Left ventricle myocardium superior (tissue), 1 donor: ENCODE measurements at regions not wholly inside any gene's neighbourhood (a gene's known extent, or its start where the extent isn't known, plus 50 kb on each side); places are given as distances from the start of the nearest gene placed in this dataset.
"Not testable (repeated sequence)": the region's sequence is repeated elsewhere in the genome, so short reads cannot be mapped to it uniquely, and the experiment has no call there.

Experiments used
- ATAC-seq: fragments of 200-7000 bp; cut with Tn5 transposase; one replicate; pipeline ENCODE4 v1.9.1; 2020; ENCODE audit warnings: mild to moderate bottlenecking, moderate library complexity
- DNase-seq: peaks from one replicate; pipeline ENCODE4 v3.0.0-alpha.2; 2020
- intact Hi-C: fragments of 100-400 bp; cut with micrococcal nuclease; formaldehyde crosslinking; loops from one replicate; pipeline ENCODE4 v1.11.0; 2022
- donor health status: DM: no; HTN: yes; CAD: no; lungs with severe emphysema.

DNA sequence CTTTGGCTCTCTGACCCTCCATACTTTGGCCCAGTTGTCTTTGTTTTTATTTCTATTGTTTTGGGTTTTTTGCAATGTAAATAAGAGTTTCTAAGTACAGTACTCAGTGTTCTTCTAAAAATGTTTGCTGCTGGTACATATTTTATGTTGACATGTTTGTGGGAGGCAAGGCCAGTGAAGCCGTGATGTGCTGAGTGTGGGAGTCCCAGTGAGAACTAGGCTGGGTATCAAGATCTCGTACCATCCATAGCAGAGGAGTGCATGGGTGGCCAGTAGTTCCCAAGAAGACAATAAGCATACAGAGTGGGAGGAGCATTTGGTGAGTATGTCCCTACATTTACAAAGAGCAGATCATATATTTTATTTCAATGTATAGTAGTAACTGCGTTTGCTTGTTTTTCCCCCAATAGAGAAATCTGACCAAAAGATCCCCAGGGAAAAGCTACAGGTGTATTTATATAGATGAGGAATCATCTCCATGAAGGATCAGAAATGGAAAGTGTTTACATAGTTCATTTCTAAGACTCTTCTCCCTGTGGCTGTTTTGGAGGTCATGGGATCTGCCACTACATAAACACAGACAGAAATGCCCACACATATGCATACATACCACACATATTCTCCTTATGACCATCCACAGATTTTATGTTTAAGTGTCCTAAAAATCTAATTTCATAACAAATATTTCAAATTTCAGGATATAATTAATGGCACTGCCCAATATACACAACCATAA, 285.9 kb downstream of the ALDH8A1 start:
- intact Hi-C loops: no loop called here
- ATAC-seq: no peak
- DNase-seq: no peak

DNA sequence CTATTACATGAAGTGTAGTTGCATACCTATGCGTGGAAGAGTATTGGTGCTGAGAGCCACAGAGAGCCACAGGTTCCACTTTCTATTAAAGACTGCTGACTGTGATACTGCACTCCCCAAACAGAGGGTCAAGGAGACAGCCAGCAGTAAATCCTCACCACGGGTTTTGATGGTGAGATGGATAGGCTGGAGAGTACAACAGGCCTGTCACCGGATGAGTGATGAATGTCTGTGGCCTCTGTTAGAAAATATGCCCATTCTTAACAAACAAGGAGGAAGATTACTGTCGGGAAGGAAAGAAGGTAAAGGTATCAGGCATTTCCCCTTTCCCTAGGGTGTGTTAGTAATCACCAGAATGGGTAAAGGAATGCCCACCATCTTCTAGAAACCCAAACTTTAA, 286.5 kb downstream of the ALDH8A1 start:
- ATAC-seq (no peak), DNase-seq (no peak)
- intact Hi-C loops: no loop called here

DNA sequence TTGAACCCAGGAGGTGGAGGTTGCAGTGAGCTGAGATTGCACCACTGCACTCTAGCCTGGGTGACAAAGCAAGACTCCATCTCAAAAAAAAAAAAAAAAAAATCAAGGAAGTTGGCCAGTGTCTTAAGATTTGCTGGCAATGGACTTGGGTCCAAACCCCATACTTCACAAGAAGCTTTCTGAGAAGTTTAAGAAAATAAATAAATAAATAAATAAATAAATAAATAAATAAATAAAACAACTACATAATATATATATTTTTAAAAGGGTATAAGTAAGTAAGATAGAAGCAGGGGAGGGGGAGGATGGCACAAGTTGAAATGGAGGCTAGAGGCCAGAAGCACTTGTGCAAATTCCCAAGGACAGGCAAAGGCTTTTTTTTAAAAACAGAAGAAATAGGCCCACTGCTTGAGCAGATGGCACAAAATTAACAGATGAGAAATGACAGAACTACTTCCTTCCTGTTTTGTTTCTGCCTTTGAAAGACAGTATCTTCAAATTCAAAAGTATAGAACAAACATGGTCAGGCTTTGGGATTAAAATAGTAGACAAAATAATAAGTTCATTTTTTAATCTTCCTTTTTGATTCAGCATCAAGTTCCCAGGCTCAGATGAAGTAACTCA, 287.7 kb downstream of the ALDH8A1 start:
- no peak for ATAC-seq
- intact Hi-C loops: no loop called here
- no peak for DNase-seq

DNA sequence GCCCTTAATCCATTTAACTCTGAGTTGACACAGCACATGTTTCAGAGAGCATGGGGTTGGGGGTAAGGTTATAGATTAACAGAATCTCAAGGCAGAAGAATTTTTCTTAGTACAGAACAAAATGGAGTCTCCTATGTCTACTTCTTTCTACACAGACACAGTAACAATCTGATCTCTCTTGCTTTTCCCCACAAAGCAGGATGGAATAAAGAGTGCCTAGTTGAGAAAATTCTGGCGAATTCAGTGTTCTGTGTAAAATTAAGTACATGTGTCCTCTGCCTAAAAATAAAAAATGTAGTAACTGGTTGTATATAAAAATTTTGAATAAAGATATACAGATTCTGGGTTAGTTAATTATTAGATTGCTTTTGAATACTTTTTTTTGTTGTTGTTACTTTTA, 290.0 kb downstream of the ALDH8A1 start:
- ATAC-seq, DNase-seq, intact Hi-C loops: not testable (repeated sequence)

DNA sequence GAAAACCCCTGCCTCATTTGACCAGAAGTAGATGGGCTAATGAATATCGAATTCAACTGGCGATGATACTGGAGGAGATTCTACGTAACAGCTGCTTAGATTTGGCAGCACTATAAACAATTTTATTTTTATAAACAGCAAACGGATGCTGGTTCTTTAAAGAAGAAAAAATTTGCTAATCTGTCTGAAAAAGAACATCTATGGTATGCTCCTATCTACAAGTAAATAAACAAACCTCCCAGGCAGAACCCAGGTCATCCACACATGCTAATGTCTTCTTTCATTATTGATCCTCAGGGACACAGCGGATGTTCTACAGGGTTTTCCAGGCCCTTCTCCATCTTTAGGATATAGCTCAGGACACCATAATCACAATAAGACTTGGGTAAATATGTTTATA, 291.3 kb downstream of the ALDH8A1 start:
- no peak for ATAC-seq

DNA sequence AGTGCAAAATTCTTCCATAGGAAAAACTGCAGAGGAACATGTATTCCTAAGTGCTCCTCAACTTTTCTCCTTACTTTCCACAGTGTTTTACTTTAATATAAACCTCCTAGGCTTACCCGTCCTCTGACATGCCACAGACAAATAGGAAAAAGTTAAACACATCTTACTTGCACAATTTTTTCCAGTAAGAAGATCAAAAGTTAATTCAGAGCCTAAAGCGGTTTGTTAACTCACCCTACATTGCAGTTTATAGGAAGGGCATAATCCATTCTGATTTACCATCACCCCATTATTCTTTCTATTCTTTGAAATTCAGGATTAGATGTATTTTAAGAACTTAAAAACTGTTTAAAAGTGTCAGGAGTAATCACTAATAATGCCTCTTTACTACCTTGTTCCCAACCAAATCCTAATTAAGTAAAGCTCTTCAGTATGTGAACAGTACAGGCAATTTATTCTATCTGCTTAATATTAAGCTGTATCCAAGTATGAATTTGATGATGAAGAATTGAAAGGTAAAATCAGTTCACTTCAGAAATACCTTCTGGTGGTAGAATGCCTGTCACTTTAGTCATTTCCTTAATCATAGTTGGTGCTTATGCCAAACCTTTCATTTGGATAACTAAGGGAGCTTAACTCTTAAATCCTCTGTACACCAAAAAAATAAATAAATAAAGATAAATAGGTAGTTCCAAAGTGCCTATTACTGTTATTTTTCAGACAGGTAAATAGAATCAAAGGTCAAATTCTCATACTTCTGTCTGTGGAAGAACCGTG, 292.0 kb downstream of the ALDH8A1 start:
- ATAC-seq: no peak

More for the DNA sequence above, 291.3 kb downstream of the ALDH8A1 start:
- DNase-seq: no peak
- intact Hi-C loops: no loop called here

DNA sequence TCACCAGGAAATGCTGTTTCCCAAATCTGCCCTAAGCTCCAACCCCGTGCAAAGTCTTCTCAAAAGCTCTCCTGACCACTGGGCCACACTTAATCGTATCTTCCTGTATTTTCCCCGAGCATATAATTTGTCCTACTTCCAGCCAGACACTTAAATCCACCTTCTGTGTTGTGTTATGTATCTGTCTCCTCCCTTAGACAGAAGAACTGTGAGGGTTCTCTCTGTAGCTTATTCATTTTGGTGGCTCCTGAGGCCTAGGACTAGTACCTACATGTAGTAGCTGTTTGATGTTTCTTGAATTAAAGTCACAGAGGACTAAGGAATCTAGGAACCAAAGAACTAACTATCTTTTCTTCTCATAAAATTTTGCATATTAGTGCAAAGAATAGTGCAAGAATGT, 292.6 kb downstream of the ALDH8A1 start:
- intact Hi-C loops: no loop called here
- no peak for DNase-seq

More for the DNA sequence above, 292.0 kb downstream of the ALDH8A1 start:
- DNase-seq: no peak
- intact Hi-C loops: no loop called here

DNA sequence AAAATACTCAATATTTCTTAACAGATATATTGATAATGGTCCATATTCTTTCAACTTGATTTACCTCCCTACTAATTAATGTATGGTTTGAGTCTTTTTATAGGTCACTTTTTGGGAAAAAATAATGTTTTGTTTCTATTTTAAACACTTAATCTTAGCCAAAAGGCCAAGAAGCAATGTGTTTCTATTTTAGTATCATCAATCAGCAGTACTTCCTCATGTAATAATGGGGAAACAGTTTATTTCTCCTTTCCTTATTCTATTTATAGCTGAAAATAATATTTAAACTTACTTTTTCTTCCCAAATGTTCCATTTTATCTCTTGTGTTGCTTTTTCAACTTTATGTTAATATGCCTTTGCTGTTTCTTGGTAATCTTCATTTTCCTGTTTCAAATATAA, 295.1 kb downstream of the ALDH8A1 start:
- no peak for DNase-seq
- ATAC-seq: no peak
- intact Hi-C loops: no loop called here

More for the DNA sequence above, 292.6 kb downstream of the ALDH8A1 start:
- no peak for ATAC-seq

DNA sequence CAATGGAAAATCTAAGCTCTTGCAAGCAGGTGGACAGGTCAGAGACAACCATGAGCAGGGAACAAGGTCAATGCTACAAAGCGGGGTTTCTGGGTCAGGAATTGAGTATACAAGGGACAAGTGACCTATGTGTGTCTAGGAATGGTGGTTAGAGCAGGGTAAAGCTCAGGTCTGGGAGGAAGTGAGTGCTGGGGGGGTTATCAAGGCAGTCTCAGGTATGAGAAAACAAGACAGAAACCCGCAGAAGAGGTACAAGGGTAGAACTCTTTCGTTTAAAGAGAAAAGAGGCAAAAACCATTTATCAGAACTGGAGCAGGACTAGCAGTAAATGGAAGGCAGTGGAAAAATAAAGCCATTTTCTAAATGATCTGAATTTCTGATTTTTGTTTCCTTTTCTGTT, 298.4 kb downstream of the ALDH8A1 start:
- intact Hi-C loops: no loop called here
- DNase-seq (no peak), ATAC-seq (no peak)

DNA sequence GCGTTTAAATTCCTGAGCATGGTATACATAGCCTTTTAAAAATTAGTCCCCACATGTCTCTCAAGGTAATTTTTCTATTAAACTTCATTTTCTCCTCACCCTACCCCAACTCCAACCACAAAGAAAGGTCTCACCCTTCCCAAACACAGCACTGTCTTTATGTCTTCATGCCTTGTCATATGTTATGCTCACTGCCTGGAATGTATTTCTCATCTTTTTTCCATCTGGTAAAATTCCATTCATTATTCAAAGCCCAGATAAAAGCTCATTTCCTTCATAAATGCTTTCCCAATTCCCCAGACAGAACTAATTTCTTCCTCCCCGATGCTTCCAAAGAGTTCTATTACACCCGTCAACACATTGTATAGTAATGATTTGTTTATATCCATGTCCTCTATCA, 302.0 kb downstream of the ALDH8A1 start:
- intact Hi-C loops: loop anchor here (10.0 kb wide), 1 partner anchor 167 kb away; no protein-coding TSS in a partner anchor
- no peak for DNase-seq
- no peak for ATAC-seq

DNA sequence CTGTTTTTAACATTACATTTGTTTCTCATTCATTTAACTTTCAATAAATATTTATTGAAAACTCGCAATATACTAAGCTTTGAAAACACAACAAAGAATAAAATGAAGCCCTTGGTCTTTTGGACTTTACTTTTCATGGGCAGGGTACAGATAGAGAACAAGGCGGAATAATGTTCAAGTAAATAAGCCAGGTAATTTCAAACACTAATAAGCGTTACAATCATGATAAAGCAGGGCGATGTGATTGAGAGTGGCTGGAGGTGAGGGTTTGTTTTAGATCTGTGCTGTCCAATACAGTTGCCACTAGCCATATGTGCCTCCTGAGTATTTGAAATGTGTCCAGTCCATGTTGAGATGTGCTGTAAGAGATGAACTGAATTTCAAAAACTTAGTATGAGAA, 307.1 kb downstream of the ALDH8A1 start:
- ATAC-seq (no peak), DNase-seq (no peak)
- intact Hi-C loops: loop anchor here (10.0 kb wide), 1 partner anchor 172 kb away; no protein-coding TSS in a partner anchor

DNA sequence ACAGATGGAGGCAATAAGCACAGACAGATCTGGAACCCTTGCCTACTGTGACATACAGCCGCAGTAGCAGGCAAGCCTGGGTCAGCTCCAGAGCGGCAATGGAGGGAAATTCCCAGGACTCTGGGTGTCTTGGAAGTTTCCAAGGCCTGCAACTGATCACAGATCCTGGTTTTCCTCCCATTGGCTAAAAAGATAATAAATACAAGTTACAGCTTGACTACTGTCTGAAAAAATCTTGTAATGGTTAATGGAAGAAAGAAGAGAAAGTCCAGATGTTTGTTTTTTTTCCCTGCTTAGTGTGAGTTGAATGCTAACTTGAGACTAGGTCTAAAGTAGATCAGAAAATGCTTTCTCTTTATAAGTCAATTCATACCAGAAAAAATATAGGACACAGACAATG, 307.6 kb downstream of the ALDH8A1 start:
- DNase-seq (no peak), ATAC-seq (no peak)
- intact Hi-C loops: loop anchor here (10.0 kb wide), 1 partner anchor 173 kb away; no protein-coding TSS in a partner anchor

DNA sequence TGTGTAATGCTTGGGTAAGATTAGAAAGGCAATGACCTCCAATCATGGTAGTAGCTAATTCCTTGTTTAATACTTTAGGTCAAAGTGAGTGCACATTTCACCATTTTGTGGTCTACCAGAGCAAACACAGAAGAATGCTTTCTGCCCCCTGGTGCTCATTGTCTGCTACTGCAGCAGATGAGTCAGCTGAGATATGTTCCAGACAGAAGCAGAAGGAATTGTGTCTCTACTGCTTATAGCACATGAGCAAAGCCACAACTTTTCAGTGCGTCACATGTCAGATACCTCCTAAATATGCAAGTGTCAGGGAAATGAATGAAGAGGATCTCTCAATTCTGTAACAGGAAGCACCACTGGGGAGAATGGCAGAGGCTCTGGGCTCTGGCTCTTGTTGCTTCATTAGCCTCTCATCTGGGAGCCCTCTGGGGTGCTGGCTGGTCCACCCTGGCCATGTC, 308.9 kb downstream of the ALDH8A1 start:
- DNase-seq: peak; percentile 71
- peak; percentile 93 for ATAC-seq
- intact Hi-C loops: loop anchor here (2.0 to 10.0 kb wide), 2 partner anchors 174 to 462 kb away; no protein-coding TSS in a partner anchor

DNA sequence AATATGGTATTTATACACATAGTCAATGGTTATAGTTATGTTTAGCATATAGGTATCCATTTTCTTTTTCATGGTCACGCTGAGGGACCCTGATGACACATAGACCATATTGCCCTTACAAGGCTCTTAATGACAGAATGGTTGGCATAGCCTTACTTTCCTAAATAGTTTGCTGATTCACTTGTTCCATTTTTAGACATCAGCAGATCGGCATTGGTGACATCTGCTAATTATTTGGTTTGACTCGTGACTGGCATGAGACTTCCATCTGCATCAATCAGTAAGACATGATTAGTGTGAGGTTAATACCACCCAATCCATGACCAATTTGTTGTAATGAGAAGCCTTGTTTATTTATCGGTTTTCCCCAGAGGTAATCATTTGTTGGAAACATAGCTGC, 309.7 kb downstream of the ALDH8A1 start:
- intact Hi-C loops: loop anchor here (2.0 to 10.0 kb wide), 2 partner anchors 175 to 461 kb away; no protein-coding TSS in a partner anchor
- DNase-seq: no peak
- no peak for ATAC-seq

DNA sequence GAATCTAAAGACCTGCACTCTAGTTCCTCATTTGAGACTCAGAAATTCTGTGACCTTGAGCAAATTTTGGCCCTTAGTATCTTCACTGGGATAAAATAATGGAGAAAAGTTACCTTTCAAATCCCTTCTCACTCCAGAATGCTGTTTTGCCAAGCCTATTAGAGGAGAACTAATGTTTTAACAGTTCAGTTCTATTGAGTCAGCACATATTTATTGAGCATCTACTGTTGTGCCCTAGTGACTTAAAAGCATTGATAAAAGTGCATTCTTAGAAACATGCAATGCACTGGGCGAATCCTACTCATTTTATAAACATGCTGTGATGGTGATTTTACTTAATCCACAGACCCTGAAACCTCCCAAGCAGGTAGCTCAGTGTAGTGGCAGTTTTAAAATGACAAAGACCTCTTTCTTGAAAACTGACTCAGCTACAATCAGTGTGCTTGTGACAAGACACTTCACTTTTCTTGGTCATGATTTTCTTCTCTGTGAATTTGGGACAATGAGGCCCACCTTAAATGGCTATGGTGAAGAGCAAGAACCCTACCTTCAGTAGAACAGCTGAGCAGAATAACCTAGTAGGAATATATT, 312.0 kb downstream of the ALDH8A1 start:
- DNase-seq (no peak), ATAC-seq (no peak)
- intact Hi-C loops: no loop called here

DNA sequence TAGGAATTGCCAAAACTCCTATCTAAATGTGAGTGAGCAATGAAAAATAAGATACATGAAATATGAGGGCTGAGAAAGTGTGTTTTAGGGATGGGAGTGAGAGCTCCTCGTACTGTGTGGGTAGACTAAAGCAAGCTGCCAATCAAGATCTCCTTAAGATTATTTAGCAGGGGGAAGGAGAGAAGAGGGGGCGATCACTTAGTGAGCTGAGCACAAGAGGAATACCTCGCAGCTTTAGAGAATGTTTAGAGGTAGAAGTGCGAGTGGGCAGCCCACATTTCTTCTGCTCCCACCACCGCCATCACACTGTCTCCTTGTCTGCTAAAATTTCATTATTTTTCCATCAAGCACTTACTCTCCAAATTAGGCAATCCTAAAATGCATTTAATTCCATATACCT, 312.6 kb downstream of the ALDH8A1 start:
- DNase-seq: no peak
- ATAC-seq: no peak
- intact Hi-C loops: no loop called here

DNA sequence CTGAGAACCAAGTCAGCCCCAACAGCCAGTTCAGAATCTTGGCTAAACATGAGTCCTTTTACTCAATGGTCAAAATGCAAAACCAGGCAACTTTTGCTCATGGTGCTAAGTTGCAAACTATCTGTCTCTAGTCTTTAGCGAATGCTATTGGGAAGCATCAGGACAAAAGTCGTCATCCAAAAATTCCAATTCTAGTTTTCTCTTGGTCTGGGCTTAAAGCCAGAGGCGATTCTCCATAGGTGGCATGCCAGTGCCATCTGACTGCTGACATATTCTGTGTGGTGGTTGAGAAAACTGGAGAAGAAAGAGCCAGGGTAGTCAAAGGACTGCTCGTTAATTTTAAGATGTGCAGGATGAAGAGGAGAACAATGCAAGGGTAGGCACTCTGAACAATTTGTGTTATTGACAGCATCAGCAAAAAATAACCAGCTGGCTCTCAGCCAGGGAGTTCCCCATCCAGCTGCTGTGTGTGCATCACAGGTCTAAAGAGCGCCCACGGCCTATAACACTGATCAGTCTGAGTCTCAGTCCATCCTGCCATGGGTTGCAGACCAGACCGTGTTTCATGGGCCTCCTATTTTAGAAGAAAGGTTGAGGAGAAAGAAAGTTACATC, 313.6 kb downstream of the ALDH8A1 start:
- intact Hi-C loops: no loop called here
- no peak for ATAC-seq
- DNase-seq: no peak

DNA sequence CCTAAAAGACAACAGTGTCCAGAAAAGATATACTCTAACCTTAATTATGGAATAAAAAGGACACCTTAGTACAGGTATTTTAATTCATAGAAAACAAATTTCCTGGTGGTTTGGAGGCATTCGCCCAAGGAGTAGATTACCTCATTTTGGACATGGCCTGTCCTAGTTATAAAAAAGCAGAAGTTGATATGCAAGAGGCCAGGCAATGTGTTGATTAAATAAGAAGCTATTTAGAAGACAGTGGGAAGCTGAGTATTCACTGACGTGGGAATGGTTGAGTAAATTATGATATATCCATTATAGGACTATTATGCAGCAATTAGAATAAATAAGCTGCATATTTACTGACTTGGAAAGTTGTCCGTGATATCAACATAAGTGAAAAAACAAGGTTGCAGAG, 314.9 kb downstream of the ALDH8A1 start:
- ATAC-seq (no peak), DNase-seq (no peak)
- intact Hi-C loops: no loop called here

DNA sequence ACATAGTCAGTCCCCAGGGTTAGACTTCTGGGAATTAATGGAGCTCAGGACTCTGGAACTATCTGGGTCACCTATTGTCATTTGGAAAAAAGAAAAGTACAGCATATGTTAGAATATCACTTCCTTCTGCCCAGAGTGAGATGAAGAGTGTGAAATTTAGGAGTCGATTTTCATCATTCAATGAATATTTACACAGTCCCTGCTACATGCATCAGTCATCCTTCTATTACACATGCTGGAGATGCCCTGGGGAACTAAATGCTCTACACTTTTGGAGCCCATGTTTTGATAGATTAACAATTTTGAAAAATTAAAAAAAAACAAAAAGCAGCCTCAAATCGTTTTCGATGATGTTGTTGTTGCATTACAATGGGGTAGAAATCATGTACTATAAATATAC, 315.4 kb downstream of the ALDH8A1 start:
- ATAC-seq (no peak), DNase-seq (no peak)
- intact Hi-C loops: no loop called here
